ENCODE measurements at regions not wholly inside any gene's neighbourhood (a gene's known extent, or its start where the extent isn't known, plus 50 kb on each side); places are given as distances from the start of the nearest gene placed in this dataset.

DNA sequence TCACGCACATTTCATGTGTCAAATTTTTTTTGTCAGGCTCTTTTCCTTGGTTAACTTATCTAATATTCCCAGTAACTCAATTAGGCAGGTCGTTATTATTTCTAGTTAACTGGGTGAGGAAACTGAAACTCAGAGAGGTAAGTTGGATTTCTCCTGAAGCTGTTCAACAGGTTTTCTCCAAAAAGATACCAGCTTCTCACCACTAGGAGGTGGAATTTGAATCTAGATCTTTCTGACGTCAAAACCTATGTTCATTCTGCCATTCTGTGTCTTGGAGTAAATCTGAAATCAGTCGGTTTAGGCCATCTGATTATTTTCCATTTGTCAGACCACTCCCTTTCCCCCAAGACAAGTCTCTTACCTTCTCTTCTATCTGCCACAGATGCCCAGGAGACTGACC is 572.9 kb downstream of the ACTL7B start:
- TF ChIP-seq CTCF (IDR thresholded peaks at IDR 0.05) (no peak), POLR2A (IDR thresholded peaks at IDR 0.05) (no peak)
